Stomach (tissue), 4 donors: ENCODE measurements at regions not wholly inside any gene's neighbourhood (a gene's known extent, or its start where the extent isn't known, plus 50 kb on each side); places are given as distances from the start of the nearest gene placed in this dataset.

Experiments
- EP300 ChIP-seq: sonication (generic); formaldehyde crosslinking; IDR thresholded peaks from one replicate; pipeline ENCODE4 v1.6.1; 2017; ENCODE audit warnings: antibody characterized with exemption
- POLR2A ChIP-seq, 4 donors: fragments of 450-650 bp; IDR thresholded peaks; one replicate each; pipeline ENCODE4 v1.6.1; 2016; ENCODE audit warnings: antibody characterized with exemption in 4 of 4, control low read depth in 2 of 4, mild to moderate bottlenecking in 1 of 4, moderate library complexity in 1 of 4
- POLR2AphosphoS5 ChIP-seq, 3 donors: sonication (generic); formaldehyde crosslinking; IDR thresholded peaks; one replicate each; pipeline ENCODE4 v1.6.1; 2016; ENCODE audit warnings: antibody characterized with exemption in 3 of 3
- TF ChIP-seq, protein P1 (sequence below), 7 experiments: fragments of 450-650 bp in 4 of 7; fragments of 200-600 bp in 3 of 7; sonication (generic) in 3 of 7; IDR thresholded peaks; one replicate each; pipeline ENCODE4 v1.5.1; 2016 to 2019; ENCODE audit warnings: antibody characterized with exemption in 7 of 7, control low read depth in 2 of 7, mild to moderate bottlenecking in 1 of 7

DNA sequence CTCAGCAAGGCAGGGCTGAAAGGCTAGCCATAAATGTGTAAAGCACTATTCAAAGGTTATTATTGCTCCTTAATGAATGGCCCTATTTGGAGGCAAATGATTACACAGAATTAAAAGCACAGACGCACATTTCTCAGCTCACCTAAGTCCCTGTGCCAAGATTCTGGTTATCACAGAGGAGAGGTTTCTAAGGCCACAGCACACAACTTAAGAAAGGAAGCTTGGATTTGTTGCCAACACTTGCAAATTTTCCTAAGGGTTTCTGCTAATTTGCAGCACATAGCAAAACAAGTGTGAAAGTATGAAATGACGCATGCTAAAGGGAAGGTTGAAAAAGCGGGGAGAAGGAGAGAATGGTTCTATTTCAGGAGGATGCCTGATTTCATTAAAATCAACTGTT, 834.1 kb upstream of the C9orf72 start:
- TF ChIP-seq POLR2AphosphoS5 (IDR thresholded peaks at IDR 0.05), result no peak
- TF ChIP-seq, protein P1, sequence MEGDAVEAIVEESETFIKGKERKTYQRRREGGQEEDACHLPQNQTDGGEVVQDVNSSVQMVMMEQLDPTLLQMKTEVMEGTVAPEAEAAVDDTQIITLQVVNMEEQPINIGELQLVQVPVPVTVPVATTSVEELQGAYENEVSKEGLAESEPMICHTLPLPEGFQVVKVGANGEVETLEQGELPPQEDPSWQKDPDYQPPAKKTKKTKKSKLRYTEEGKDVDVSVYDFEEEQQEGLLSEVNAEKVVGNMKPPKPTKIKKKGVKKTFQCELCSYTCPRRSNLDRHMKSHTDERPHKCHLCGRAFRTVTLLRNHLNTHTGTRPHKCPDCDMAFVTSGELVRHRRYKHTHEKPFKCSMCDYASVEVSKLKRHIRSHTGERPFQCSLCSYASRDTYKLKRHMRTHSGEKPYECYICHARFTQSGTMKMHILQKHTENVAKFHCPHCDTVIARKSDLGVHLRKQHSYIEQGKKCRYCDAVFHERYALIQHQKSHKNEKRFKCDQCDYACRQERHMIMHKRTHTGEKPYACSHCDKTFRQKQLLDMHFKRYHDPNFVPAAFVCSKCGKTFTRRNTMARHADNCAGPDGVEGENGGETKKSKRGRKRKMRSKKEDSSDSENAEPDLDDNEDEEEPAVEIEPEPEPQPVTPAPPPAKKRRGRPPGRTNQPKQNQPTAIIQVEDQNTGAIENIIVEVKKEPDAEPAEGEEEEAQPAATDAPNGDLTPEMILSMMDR (IDR thresholded peaks at IDR 0.05), result no peak
- TF ChIP-seq POLR2A (IDR thresholded peaks at IDR 0.05), result no peak
- no peak for TF ChIP-seq EP300
